ENCODE measurements at regions not wholly inside any gene's neighbourhood (a gene's known extent, or its start where the extent isn't known, plus 50 kb on each side); places are given as distances from the start of the nearest gene placed in this dataset.

- no peak for TF ChIP-seq CTCF (IDR thresholded peaks at IDR 0.05)
- Histone ChIP-seq H3K36me3 (no peaks in the 10 kb centered on the region), H3K27ac (peak overlapping the region in 1 of 2 donors; percentile 5), H3K4me3 (no peak overlapping the region), H3K9me3 (peaks cover 3 to 15% (median 15%) of the 10 kb centered on the region in 3 donors), H3K27me3 (no peaks in the 10 kb centered on the region), H3K4me1 (peaks cover 0 to 21% (median 8%) of the 10 kb centered on the region in 4 donors)
- intact Hi-C loops (cut with DNase I; ENCODE audit: low total_unique reads), result no loop called here
- DNase-seq, result no peak
Observed at GRCh38 chr21:38885909-38886308, 80.2 kb downstream of the ETS2 start.

GRCh38 chr21:38884440-38884839 lies 78.7 kb downstream of the ETS2 start:
- Histone ChIP-seq H3K4me3 (no peak overlapping the region), H3K9me3 (peaks cover 3 to 21% (median 15%) of the 10 kb centered on the region in 3 donors), H3K27ac (no peak overlapping the region), H3K27me3 (no peaks in the 10 kb centered on the region), H3K4me1 (peaks cover 0 to 18% (median 4%) of the 10 kb centered on the region in 4 donors), H3K36me3 (no peaks in the 10 kb centered on the region)
- intact Hi-C loops (cut with DNase I; ENCODE audit: low total_unique reads), result no loop called here
- no peak for TF ChIP-seq CTCF (IDR thresholded peaks at IDR 0.05)
- DNase-seq, result no peak

GRCh38 chr21:38883142-38883541 lies 77.4 kb downstream of the ETS2 start:
- peaks cover 0 to 10% (median 0%) of the 10 kb centered on the region in 4 donors for H3K4me1 ChIP-seq
- TF ChIP-seq CTCF (IDR thresholded peaks at IDR 0.05), result no peak
- H3K27ac ChIP-seq, result no peak overlapping the region
- no peak overlapping the region for H3K4me3 ChIP-seq
- DNase-seq, result no peak
- H3K27me3 ChIP-seq, result no peaks in the 10 kb centered on the region
- peaks cover 3 to 21% (median 15%) of the 10 kb centered on the region in 3 donors for H3K9me3 ChIP-seq
- intact Hi-C loops (cut with DNase I; ENCODE audit: low total_unique reads), result no loop called here
- H3K36me3 ChIP-seq, result no peaks in the 10 kb centered on the region

- H3K27ac ChIP-seq, result no peak overlapping the region
- peaks cover 0 to 7% (median 0%) of the 10 kb centered on the region in 4 donors for H3K4me1 ChIP-seq
Observed at GRCh38 chr21:38881131-38881530, 75.4 kb downstream of the ETS2 start.

GRCh38 chr21:38880577-38880966 lies 74.8 kb downstream of the ETS2 start:
- intact Hi-C loops (cut with DNase I; ENCODE audit: low total_unique reads), result no loop called here
- no peak for DNase-seq
- Histone ChIP-seq H3K4me3 (no peak overlapping the region), H3K9me3 (peaks cover 0 to 6% (median 0%) of the 10 kb centered on the region in 3 donors), H3K36me3 (no peaks in the 10 kb centered on the region), H3K27ac (no peak overlapping the region), H3K27me3 (no peaks in the 10 kb centered on the region), H3K4me1 (peaks cover 0 to 3% (median 0%) of the 10 kb centered on the region in 4 donors)
- no peak for TF ChIP-seq CTCF (IDR thresholded peaks at IDR 0.05)

More at GRCh38 chr21:38881131-38881530, 75.4 kb downstream of the ETS2 start:
- DNase-seq, result no peak
- Histone ChIP-seq H3K36me3 (no peaks in the 10 kb centered on the region), H3K27me3 (no peaks in the 10 kb centered on the region), H3K9me3 (peaks cover 0 to 6% (median under 1%) of the 10 kb centered on the region in 3 donors), H3K4me3 (no peak overlapping the region)
- TF ChIP-seq CTCF (IDR thresholded peaks at IDR 0.05), result no peak
- intact Hi-C loops (cut with DNase I; ENCODE audit: low total_unique reads), result no loop called here
